ENCODE measurements at regions not wholly inside any gene's neighbourhood (a gene's known extent, or its start where the extent isn't known, plus 50 kb on each side); places are given as distances from the start of the nearest gene placed in this dataset.

DNA sequence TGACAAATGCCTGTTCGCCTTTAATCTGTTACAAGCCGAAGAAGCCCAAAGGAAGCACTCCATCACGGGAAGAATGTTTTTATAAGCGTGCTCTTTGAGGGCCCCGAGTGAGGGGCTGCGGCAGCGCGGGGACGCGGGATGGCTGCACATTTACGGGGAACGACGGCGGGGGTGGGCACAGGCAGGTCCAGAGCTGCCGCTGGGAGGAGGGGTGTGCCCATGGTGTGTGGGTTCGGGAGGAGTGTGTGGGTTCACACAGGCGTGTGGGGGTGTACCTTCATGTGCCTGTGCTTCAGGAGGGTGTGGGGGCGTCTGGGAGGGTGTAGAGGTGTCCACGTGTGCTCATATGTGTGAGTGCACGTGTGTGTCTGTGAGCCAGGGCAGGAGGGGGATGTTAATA, 155.9 kb upstream of the ZC3H12A start:
- TF ChIP-seq POLR2AphosphoS5 (IDR thresholded peaks at IDR 0.05) (no peak), POLR2A (IDR thresholded peaks at IDR 0.05) (no peak), EP300 (IDR thresholded peaks at IDR 0.05) (no peak)
- TF ChIP-seq, protein P1, sequence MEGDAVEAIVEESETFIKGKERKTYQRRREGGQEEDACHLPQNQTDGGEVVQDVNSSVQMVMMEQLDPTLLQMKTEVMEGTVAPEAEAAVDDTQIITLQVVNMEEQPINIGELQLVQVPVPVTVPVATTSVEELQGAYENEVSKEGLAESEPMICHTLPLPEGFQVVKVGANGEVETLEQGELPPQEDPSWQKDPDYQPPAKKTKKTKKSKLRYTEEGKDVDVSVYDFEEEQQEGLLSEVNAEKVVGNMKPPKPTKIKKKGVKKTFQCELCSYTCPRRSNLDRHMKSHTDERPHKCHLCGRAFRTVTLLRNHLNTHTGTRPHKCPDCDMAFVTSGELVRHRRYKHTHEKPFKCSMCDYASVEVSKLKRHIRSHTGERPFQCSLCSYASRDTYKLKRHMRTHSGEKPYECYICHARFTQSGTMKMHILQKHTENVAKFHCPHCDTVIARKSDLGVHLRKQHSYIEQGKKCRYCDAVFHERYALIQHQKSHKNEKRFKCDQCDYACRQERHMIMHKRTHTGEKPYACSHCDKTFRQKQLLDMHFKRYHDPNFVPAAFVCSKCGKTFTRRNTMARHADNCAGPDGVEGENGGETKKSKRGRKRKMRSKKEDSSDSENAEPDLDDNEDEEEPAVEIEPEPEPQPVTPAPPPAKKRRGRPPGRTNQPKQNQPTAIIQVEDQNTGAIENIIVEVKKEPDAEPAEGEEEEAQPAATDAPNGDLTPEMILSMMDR (IDR thresholded peaks at IDR 0.05), result no peak

All from sigmoid colon (tissue), 4 donors.